ENCODE measurements at regions not wholly inside any gene's neighbourhood (a gene's known extent, or its start where the extent isn't known, plus 50 kb on each side); places are given as distances from the start of the nearest gene placed in this dataset.

GRCh38 chr14:22097072-22097471 lies 423.5 kb upstream of the OR4E1 start:
- TF ChIP-seq POLR2AphosphoS5 (IDR thresholded peaks at IDR 0.05) (no peak), CTCF (IDR thresholded peaks at IDR 0.05) (no peak), POLR2A (IDR thresholded peaks at IDR 0.05) (no peak)
